Naive thymus-derived CD4-positive, alpha-beta T cell (primary cell): ENCODE measurements at regions not wholly inside any gene's neighbourhood (a gene's known extent, or its start where the extent isn't known, plus 50 kb on each side); places are given as distances from the start of the nearest gene placed in this dataset.

Experiments
- ATAC-seq: fragments of 150-1000 bp; cut with Tn5 transposase; 2 replicates; pipeline ENCODE4 v1.10.0; 2021; ENCODE audit warnings: mild to moderate bottlenecking, moderate library complexity
- CTCF ChIA-PET: fragments of 350-600 bp; sonication (Branson Sonifier 250); formaldehyde crosslinking; loops from one replicate; lab custom pipeline; 2021; ENCODE audit warnings: antibody characterized with exemption; lab: Charles Lee
- POLR2A ChIA-PET: fragments of 350-600 bp; sonication (Branson Sonifier 250); formaldehyde crosslinking; loops from one replicate; lab custom pipeline; 2021; ENCODE audit warnings: antibody characterized with exemption, inconsistent platforms; lab: Charles Lee
- DNase-seq, 9 donors: peaks; one replicate each; pipeline versions ENCODE4 v3.0.0 to v3.0.0-alpha.2; 2020 to 2022; ENCODE audit warnings: mixed read lengths in 1 of 9
- H3K27ac ChIP-seq: one replicate; pipeline ENCODE4 v1.7.0; 2013; ENCODE audit warnings: mild to moderate bottlenecking, low read depth, low read length, moderate library complexity
- H3K27me3 ChIP-seq, 2 donors: one replicate each; pipeline ENCODE4 v1.7.0; 2013; ENCODE audit warnings: low read length in 2 of 2, mild to moderate bottlenecking in 2 of 2, moderate library complexity in 2 of 2; ENCODE audit not compliant: control insufficient read depth in 2 of 2, insufficient read depth in 2 of 2
- H3K36me3 ChIP-seq, 3 experiments: 1 replicate in 2 of 3; 2 replicates in 1 of 3; pipeline ENCODE4 v1.7.0; 2013; ENCODE audit warnings: low read length in 3 of 3, mild to moderate bottlenecking in 3 of 3, moderate library complexity in 1 of 3; ENCODE audit not compliant: insufficient read depth in 3 of 3, control insufficient read depth in 2 of 3
- H3K4me1 ChIP-seq, 2 donors: one replicate each; pipeline ENCODE4 v1.7.0; 2013; ENCODE audit warnings: low read length in 2 of 2, mild to moderate bottlenecking in 2 of 2, moderate library complexity in 1 of 2; ENCODE audit not compliant: control insufficient read depth in 2 of 2, insufficient read depth in 2 of 2
- H3K4me3 ChIP-seq: 2 replicates; pipeline ENCODE4 v1.7.0; 2013; ENCODE audit warnings: mild to moderate bottlenecking, low read length
- H3K9me3 ChIP-seq, 3 experiments: 1 replicate in 2 of 3; 2 replicates in 1 of 3; pipeline ENCODE4 v1.7.0; 2013; ENCODE audit warnings: low read length in 3 of 3; ENCODE audit not compliant: control insufficient read depth in 2 of 3
- H3K27ac Mint-ChIP-seq, 9 donors: one replicate each; pipeline ENCODE4 v1.8.0; 2020 to 2022; ENCODE audit warnings: mixed read lengths in 9 of 9, mild to moderate bottlenecking in 8 of 9, moderate library complexity in 5 of 9, inconsistent platforms in 2 of 9
- H3K27me3 Mint-ChIP-seq, 5 donors: one replicate each; pipeline ENCODE4 v1.8.0; 2021 to 2022; ENCODE audit warnings: mixed read lengths in 5 of 5, mild to moderate bottlenecking in 1 of 5
- H3K36me3 Mint-ChIP-seq, 5 donors: one replicate each; pipeline ENCODE4 v1.8.0; 2020 to 2022; ENCODE audit warnings: mixed read lengths in 5 of 5, mild to moderate bottlenecking in 3 of 5, inconsistent platforms in 1 of 5
- H3K4me1 Mint-ChIP-seq, 7 donors: one replicate each; pipeline ENCODE4 v1.8.0; 2020 to 2022; ENCODE audit warnings: mixed read lengths in 7 of 7, mild to moderate bottlenecking in 3 of 7, inconsistent platforms in 1 of 7
- H3K4me3 Mint-ChIP-seq, 10 donors: one replicate each; pipeline ENCODE4 v1.8.0; 2020 to 2022; ENCODE audit warnings: mild to moderate bottlenecking in 10 of 10, mixed read lengths in 10 of 10, moderate library complexity in 6 of 10, inconsistent platforms in 2 of 10
- H3K9me3 Mint-ChIP-seq, 11 donors: one replicate each; pipeline ENCODE4 v1.8.0; 2020 to 2022; ENCODE audit warnings: mixed read lengths in 11 of 11, mild to moderate bottlenecking in 4 of 11, inconsistent platforms in 1 of 11, moderate library complexity in 1 of 11
- intact Hi-C, 2 donors: fragments of 100-400 bp; cut with micrococcal nuclease; formaldehyde crosslinking; loops; one replicate each; pipeline ENCODE4 v1.15.1; 2023

- H3K9me3 Mint-ChIP-seq = peaks cover 2 to 25% (median 9%) of the 10 kb centered on the region in 11 donors
- Histone ChIP-seq H3K27ac (no peak overlapping the region), H3K4me1 (no peaks in the 10 kb centered on the region), H3K27me3 (no peaks in the 10 kb centered on the region), H3K36me3 (no peaks in the 10 kb centered on the region), H3K9me3 (no peaks in the 10 kb centered on the region), H3K4me3 (no peak overlapping the region)
- no peak overlapping the region for H3K4me3 Mint-ChIP-seq
- no peaks in the 10 kb centered on the region for H3K4me1 Mint-ChIP-seq
- no peak overlapping the region for H3K27ac Mint-ChIP-seq
- ChIA-PET CTCF (no interaction called here), POLR2A (no interaction called here)
- intact Hi-C loops = no loop called here
- ATAC-seq = no peak
- no peak for DNase-seq
- no peaks in the 10 kb centered on the region for H3K27me3 Mint-ChIP-seq
- H3K36me3 Mint-ChIP-seq = no peaks in the 10 kb centered on the region
Observed at GRCh38 chr5:29750453-29750852, 1443.0 kb upstream of the CDH6 start.

GRCh38 chr5:29744618-29745017, 1448.9 kb upstream of the CDH6 start:
- intact Hi-C loops = no loop called here
- no peak overlapping the region for H3K27ac ChIP-seq
- no peak overlapping the region for H3K4me3 ChIP-seq
- DNase-seq (no peak), ATAC-seq (no peak)
- H3K4me1 ChIP-seq = no peaks in the 10 kb centered on the region
- H3K4me3 Mint-ChIP-seq = no peak overlapping the region
- no peaks in the 10 kb centered on the region for H3K27me3 ChIP-seq
- no peaks in the 10 kb centered on the region for H3K36me3 ChIP-seq
- ChIA-PET POLR2A (no interaction called here), CTCF (no interaction called here)
- H3K27me3 Mint-ChIP-seq = no peaks in the 10 kb centered on the region
- no peaks in the 10 kb centered on the region for H3K9me3 ChIP-seq
- H3K4me1 Mint-ChIP-seq = no peaks in the 10 kb centered on the region
- H3K9me3 Mint-ChIP-seq = peaks cover 1 to 28% (median 6%) of the 10 kb centered on the region in 11 donors
- no peak overlapping the region for H3K27ac Mint-ChIP-seq
- H3K36me3 Mint-ChIP-seq = no peaks in the 10 kb centered on the region

- ChIA-PET CTCF (no interaction called here), POLR2A (no interaction called here)
- H3K27me3 ChIP-seq = no peaks in the 10 kb centered on the region
- no peaks in the 10 kb centered on the region for H3K9me3 ChIP-seq
- Mint-ChIP-seq H3K27ac (no peak overlapping the region), H3K4me3 (no peak overlapping the region), H3K9me3 (peaks cover 4 to 23% (median 7%) of the 10 kb centered on the region in 11 donors), H3K27me3 (no peaks in the 10 kb centered on the region), H3K4me1 (no peaks in the 10 kb centered on the region), H3K36me3 (no peaks in the 10 kb centered on the region)
- no peak for ATAC-seq
- intact Hi-C loops = no loop called here
- no peak overlapping the region for H3K27ac ChIP-seq
- no peaks in the 10 kb centered on the region for H3K36me3 ChIP-seq
- no peak for DNase-seq
- H3K4me3 ChIP-seq = no peak overlapping the region
- H3K4me1 ChIP-seq = no peaks in the 10 kb centered on the region
Observed at GRCh38 chr5:29720954-29721353, 1472.5 kb upstream of the CDH6 start.

- Mint-ChIP-seq H3K4me1 (no peaks in the 10 kb centered on the region), H3K27me3 (no peaks in the 10 kb centered on the region), H3K4me3 (no peak overlapping the region), H3K36me3 (no peaks in the 10 kb centered on the region), H3K27ac (no peak overlapping the region), H3K9me3 (peaks cover 4 to 17% (median 6%) of the 10 kb centered on the region in 11 donors)
- no peak for ATAC-seq
- Histone ChIP-seq H3K9me3 (peaks cover 0 to 3% (median 0%) of the 10 kb centered on the region in 3 experiments), H3K27me3 (no peaks in the 10 kb centered on the region), H3K27ac (no peak overlapping the region), H3K4me3 (no peak overlapping the region), H3K36me3 (no peaks in the 10 kb centered on the region), H3K4me1 (no peaks in the 10 kb centered on the region)
- intact Hi-C loops = no loop called here
- CTCF ChIA-PET = no interaction called here
- POLR2A ChIA-PET = no interaction called here
- DNase-seq = no peak
Observed at GRCh38 chr5:29719171-29719570, 1474.3 kb upstream of the CDH6 start.

- no peaks in the 10 kb centered on the region for H3K4me1 ChIP-seq
- no peak overlapping the region for H3K4me3 ChIP-seq
- H3K36me3 ChIP-seq = no peaks in the 10 kb centered on the region
- H3K36me3 Mint-ChIP-seq = no peaks in the 10 kb centered on the region
- no peak overlapping the region for H3K4me3 Mint-ChIP-seq
- no peak for DNase-seq
- H3K27ac Mint-ChIP-seq = no peak overlapping the region
- no peak overlapping the region for H3K27ac ChIP-seq
- intact Hi-C loops = no loop called here
- no peak for ATAC-seq
- H3K4me1 Mint-ChIP-seq = no peaks in the 10 kb centered on the region
- peaks cover 3 to 21% (median 10%) of the 10 kb centered on the region in 11 donors for H3K9me3 Mint-ChIP-seq
- no peaks in the 10 kb centered on the region for H3K27me3 Mint-ChIP-seq
- POLR2A ChIA-PET = no interaction called here
- peaks cover 0 to 3% (median 0%) of the 10 kb centered on the region in 3 experiments for H3K9me3 ChIP-seq
- CTCF ChIA-PET = no interaction called here
- H3K27me3 ChIP-seq = no peaks in the 10 kb centered on the region
Observed at GRCh38 chr5:29715167-29715566, 1478.3 kb upstream of the CDH6 start.

GRCh38 chr5:29702875-29703274, 1490.6 kb upstream of the CDH6 start:
- H3K27ac Mint-ChIP-seq = no peak overlapping the region
- CTCF ChIA-PET = no interaction called here
- no peak overlapping the region for H3K27ac ChIP-seq
- H3K4me3 ChIP-seq = no peak overlapping the region
- no peaks in the 10 kb centered on the region for H3K27me3 ChIP-seq
- peaks cover 0 to 36% (median 9%) of the 10 kb centered on the region in 11 donors for H3K9me3 Mint-ChIP-seq
- H3K4me1 ChIP-seq = no peaks in the 10 kb centered on the region
- H3K4me1 Mint-ChIP-seq = no peaks in the 10 kb centered on the region
- no peaks in the 10 kb centered on the region for H3K36me3 ChIP-seq
- no peak overlapping the region for H3K4me3 Mint-ChIP-seq
- no peak for DNase-seq
- no peak for ATAC-seq
- POLR2A ChIA-PET = no interaction called here
- no peaks in the 10 kb centered on the region for H3K27me3 Mint-ChIP-seq
- H3K36me3 Mint-ChIP-seq = no peaks in the 10 kb centered on the region
- intact Hi-C loops = no loop called here
- no peaks in the 10 kb centered on the region for H3K9me3 ChIP-seq

- no peaks in the 10 kb centered on the region for H3K27me3 Mint-ChIP-seq
- H3K36me3 Mint-ChIP-seq = no peaks in the 10 kb centered on the region
- H3K27ac ChIP-seq = no peak overlapping the region
- H3K4me3 ChIP-seq = no peak overlapping the region
- POLR2A ChIA-PET = no interaction called here
- H3K27me3 ChIP-seq = no peaks in the 10 kb centered on the region
- H3K4me1 Mint-ChIP-seq = no peaks in the 10 kb centered on the region
- intact Hi-C loops = no loop called here
- no peak for ATAC-seq
- DNase-seq = no peak
- H3K4me1 ChIP-seq = no peaks in the 10 kb centered on the region
- no peaks in the 10 kb centered on the region for H3K9me3 ChIP-seq
- CTCF ChIA-PET = no interaction called here
- H3K27ac Mint-ChIP-seq = no peak overlapping the region
- H3K9me3 Mint-ChIP-seq = peaks cover 0 to 29% (median 9%) of the 10 kb centered on the region in 11 donors
- H3K4me3 Mint-ChIP-seq = no peak overlapping the region
- no peaks in the 10 kb centered on the region for H3K36me3 ChIP-seq
Observed at GRCh38 chr5:29701600-29701999, 1491.9 kb upstream of the CDH6 start.
